ENCODE measurements at regions not wholly inside any gene's neighbourhood (a gene's known extent, or its start where the extent isn't known, plus 50 kb on each side); places are given as distances from the start of the nearest gene placed in this dataset.

- Mint-ChIP-seq H3K27ac (no peak overlapping the region), H3K27me3 (ENCODE audit: low read depth) (no peaks in the 10 kb centered on the region), H3K36me3 (ENCODE audit: low read depth) (no peaks in the 10 kb centered on the region), H3K4me3 (no peak overlapping the region), H3K9me3 (ENCODE audit: insufficient read depth) (peaks cover 4% of the 10 kb centered on the region), H3K4me1 (ENCODE audit: low read depth) (no peaks in the 10 kb centered on the region)
- ATAC-seq (no peak), DNase-seq (no peak)
- ChIA-PET POLR2A (no interaction called here), CTCF (no interaction called here)
These were observed 154.3 kb upstream of the TENT5A start for GRCh38 chr6:81906709-81907204.

GRCh38 chr6:81906041-81906440 is 153.6 kb upstream of the TENT5A start:
- POLR2A ChIA-PET, result no interaction called here
- CTCF ChIA-PET, result no interaction called here
- no peak for ATAC-seq

GRCh38 chr6:81901551-81901966 is 149.1 kb upstream of the TENT5A start:
- H3K27ac Mint-ChIP-seq, result no peak overlapping the region
- no peak for ATAC-seq
- H3K4me1 Mint-ChIP-seq (ENCODE audit: low read depth), result no peaks in the 10 kb centered on the region

More at GRCh38 chr6:81906041-81906440, 153.6 kb upstream of the TENT5A start:
- Mint-ChIP-seq H3K4me1 (ENCODE audit: low read depth) (no peaks in the 10 kb centered on the region), H3K27ac (no peak overlapping the region), H3K9me3 (ENCODE audit: insufficient read depth) (peaks cover 4% of the 10 kb centered on the region), H3K27me3 (ENCODE audit: low read depth) (no peaks in the 10 kb centered on the region), H3K4me3 (no peak overlapping the region), H3K36me3 (ENCODE audit: low read depth) (no peaks in the 10 kb centered on the region)
- DNase-seq, result no peak

GRCh38 chr6:81900616-81901015 is 148.1 kb upstream of the TENT5A start:
- ChIA-PET CTCF (no interaction called here), POLR2A (no interaction called here)
- H3K4me1 Mint-ChIP-seq (ENCODE audit: low read depth), result no peaks in the 10 kb centered on the region
- DNase-seq (no peak), ATAC-seq (no peak)
- H3K36me3 Mint-ChIP-seq (ENCODE audit: low read depth), result no peaks in the 10 kb centered on the region
- no peaks in the 10 kb centered on the region for H3K27me3 Mint-ChIP-seq (ENCODE audit: low read depth)
- H3K9me3 Mint-ChIP-seq (ENCODE audit: insufficient read depth), result peaks cover 4% of the 10 kb centered on the region
- H3K4me3 Mint-ChIP-seq, result no peak overlapping the region
- H3K27ac Mint-ChIP-seq, result no peak overlapping the region

More at GRCh38 chr6:81901551-81901966, 149.1 kb upstream of the TENT5A start:
- no peak for DNase-seq
- ChIA-PET CTCF (no interaction called here), POLR2A (no interaction called here)
- H3K36me3 Mint-ChIP-seq (ENCODE audit: low read depth), result no peaks in the 10 kb centered on the region
- no peak overlapping the region for H3K4me3 Mint-ChIP-seq
- H3K27me3 Mint-ChIP-seq (ENCODE audit: low read depth), result no peaks in the 10 kb centered on the region
- H3K9me3 Mint-ChIP-seq (ENCODE audit: insufficient read depth), result peaks cover 4% of the 10 kb centered on the region

- no peak for ATAC-seq
These were observed 145.3 kb upstream of the TENT5A start for GRCh38 chr6:81897793-81898192.

GRCh38 chr6:81896525-81897503 is 144.3 kb upstream of the TENT5A start:
- no peaks in the 10 kb centered on the region for H3K36me3 Mint-ChIP-seq (ENCODE audit: low read depth)
- no peaks in the 10 kb centered on the region for H3K27me3 Mint-ChIP-seq (ENCODE audit: low read depth)
- H3K4me3 Mint-ChIP-seq, result no peak overlapping the region
- no peaks in the 10 kb centered on the region for H3K9me3 Mint-ChIP-seq (ENCODE audit: insufficient read depth)
- no peaks in the 10 kb centered on the region for H3K4me1 Mint-ChIP-seq (ENCODE audit: low read depth)
- no peak overlapping the region for H3K27ac Mint-ChIP-seq
- ATAC-seq, result no peak
- DNase-seq, result no peak
- POLR2A ChIA-PET, result no interaction called here
- CTCF ChIA-PET, result no interaction called here

More at GRCh38 chr6:81897793-81898192, 145.3 kb upstream of the TENT5A start:
- CTCF ChIA-PET, result no interaction called here
- Mint-ChIP-seq H3K36me3 (ENCODE audit: low read depth) (no peaks in the 10 kb centered on the region), H3K27me3 (ENCODE audit: low read depth) (no peaks in the 10 kb centered on the region), H3K4me1 (ENCODE audit: low read depth) (no peaks in the 10 kb centered on the region), H3K27ac (no peak overlapping the region), H3K4me3 (no peak overlapping the region), H3K9me3 (ENCODE audit: insufficient read depth) (no peaks in the 10 kb centered on the region)
- POLR2A ChIA-PET, result no interaction called here
- DNase-seq, result no peak

GRCh38 chr6:81895511-81896185 is 143.2 kb upstream of the TENT5A start:
- H3K27me3 Mint-ChIP-seq (ENCODE audit: low read depth), result no peaks in the 10 kb centered on the region
- DNase-seq, result no peak
- H3K4me3 Mint-ChIP-seq, result no peak overlapping the region
- ATAC-seq, result no peak
- no peaks in the 10 kb centered on the region for H3K4me1 Mint-ChIP-seq (ENCODE audit: low read depth)
- no peak overlapping the region for H3K27ac Mint-ChIP-seq
- no peaks in the 10 kb centered on the region for H3K9me3 Mint-ChIP-seq (ENCODE audit: insufficient read depth)
- ChIA-PET CTCF (no interaction called here), POLR2A (no interaction called here)
- no peaks in the 10 kb centered on the region for H3K36me3 Mint-ChIP-seq (ENCODE audit: low read depth)

GRCh38 chr6:81894788-81895271 is 142.3 kb upstream of the TENT5A start:
- ChIA-PET POLR2A (no interaction called here), CTCF (no interaction called here)
- H3K9me3 Mint-ChIP-seq (ENCODE audit: insufficient read depth), result no peaks in the 10 kb centered on the region
- H3K4me3 Mint-ChIP-seq, result no peak overlapping the region
- H3K4me1 Mint-ChIP-seq (ENCODE audit: low read depth), result no peaks in the 10 kb centered on the region
- DNase-seq (no peak), ATAC-seq (no peak)
- H3K27ac Mint-ChIP-seq, result no peak overlapping the region
- no peaks in the 10 kb centered on the region for H3K36me3 Mint-ChIP-seq (ENCODE audit: low read depth)
- H3K27me3 Mint-ChIP-seq (ENCODE audit: low read depth), result no peaks in the 10 kb centered on the region

GRCh38 chr6:81894306-81894705 is 141.8 kb upstream of the TENT5A start:
- H3K27ac Mint-ChIP-seq, result no peak overlapping the region
- no peak overlapping the region for H3K4me3 Mint-ChIP-seq
- no peaks in the 10 kb centered on the region for H3K4me1 Mint-ChIP-seq (ENCODE audit: low read depth)

GRCh38 chr6:81892891-81893290 is 140.4 kb upstream of the TENT5A start:
- CTCF ChIA-PET, result no interaction called here
- Mint-ChIP-seq H3K4me3 (no peak overlapping the region), H3K27ac (no peak overlapping the region), H3K9me3 (ENCODE audit: insufficient read depth) (no peaks in the 10 kb centered on the region), H3K36me3 (ENCODE audit: low read depth) (no peaks in the 10 kb centered on the region), H3K27me3 (ENCODE audit: low read depth) (no peaks in the 10 kb centered on the region), H3K4me1 (ENCODE audit: low read depth) (no peaks in the 10 kb centered on the region)
- no peak for ATAC-seq
- DNase-seq, result no peak
- POLR2A ChIA-PET, result no interaction called here

More at GRCh38 chr6:81894306-81894705, 141.8 kb upstream of the TENT5A start:
- no peak for ATAC-seq
- POLR2A ChIA-PET, result no interaction called here
- CTCF ChIA-PET, result no interaction called here
- DNase-seq, result no peak
- Mint-ChIP-seq H3K36me3 (ENCODE audit: low read depth) (no peaks in the 10 kb centered on the region), H3K27me3 (ENCODE audit: low read depth) (no peaks in the 10 kb centered on the region), H3K9me3 (ENCODE audit: insufficient read depth) (no peaks in the 10 kb centered on the region)

- DNase-seq, result no peak
- ATAC-seq, result no peak
- H3K27ac Mint-ChIP-seq, result no peak overlapping the region
- no peak overlapping the region for H3K4me3 Mint-ChIP-seq
- no peaks in the 10 kb centered on the region for H3K9me3 Mint-ChIP-seq (ENCODE audit: insufficient read depth)
- ChIA-PET CTCF (no interaction called here), POLR2A (no interaction called here)
- no peaks in the 10 kb centered on the region for H3K27me3 Mint-ChIP-seq (ENCODE audit: low read depth)
- no peaks in the 10 kb centered on the region for H3K4me1 Mint-ChIP-seq (ENCODE audit: low read depth)
- no peaks in the 10 kb centered on the region for H3K36me3 Mint-ChIP-seq (ENCODE audit: low read depth)
These were observed 139.4 kb upstream of the TENT5A start for GRCh38 chr6:81891874-81892273.

GRCh38 chr6:81890846-81891245 is 138.4 kb upstream of the TENT5A start:
- H3K27me3 Mint-ChIP-seq (ENCODE audit: low read depth), result no peaks in the 10 kb centered on the region

More at GRCh38 chr6:81890846-81891245, 138.4 kb upstream of the TENT5A start:
- DNase-seq (no peak), ATAC-seq (no peak)
- POLR2A ChIA-PET, result no interaction called here
- Mint-ChIP-seq H3K36me3 (ENCODE audit: low read depth) (no peaks in the 10 kb centered on the region), H3K9me3 (ENCODE audit: insufficient read depth) (no peaks in the 10 kb centered on the region), H3K4me3 (no peak overlapping the region), H3K4me1 (ENCODE audit: low read depth) (no peaks in the 10 kb centered on the region), H3K27ac (no peak overlapping the region)
- CTCF ChIA-PET, result no interaction called here
